ENCODE measurements at regions not wholly inside any gene's neighbourhood (a gene's known extent, or its start where the extent isn't known, plus 50 kb on each side); places are given as distances from the start of the nearest gene placed in this dataset.

GRCh38 chr4:137635108-137635507 is 102.8 kb upstream of the PCDH18 start:
- Histone ChIP-seq H3K27ac (ENCODE audit: low read length) (no peak overlapping the region), H3K27me3 (ENCODE audit: insufficient read depth, low read depth, low read length) (no peaks in the 10 kb centered on the region), H3K9me3 (ENCODE audit: low read length) (no peaks in the 10 kb centered on the region), H4K20me1 (ENCODE audit: insufficient read depth) (no peaks in the 10 kb centered on the region), H3F3A (ENCODE audit: insufficient read depth, low read length, poor library complexity, severe bottlenecking) (no peaks in the 10 kb centered on the region), H3K9me2 (ENCODE audit: insufficient read depth, low read length) (no peaks in the 10 kb centered on the region), H3K9ac (ENCODE audit: low read length) (no peak overlapping the region), H3K4me3 (ENCODE audit: low read length) (no peak overlapping the region), H3K79me2 (replicated peaks; ENCODE audit: insufficient read depth, low read length) (no peaks in the 10 kb centered on the region), H3K36me3 (ENCODE audit: insufficient read depth, low read length) (no peaks in the 10 kb centered on the region), H2AFZ (ENCODE audit: low read depth, low read length) (no peak overlapping the region), H3K4me2 (ENCODE audit: low read length) (no peak overlapping the region)
- TF ChIP-seq MXI1 (conservative IDR thresholded peaks at IDR 0.05; ENCODE audit: poor library complexity, severe bottlenecking) (no peak), EP300 (conservative IDR thresholded peaks at IDR 0.05; ENCODE audit: poor library complexity, severe bottlenecking) (no peak), EZH2 (IDR thresholded peaks at IDR 0.05; ENCODE audit: borderline replicate concordance, insufficient read depth, low read length, poor library complexity, severe bottlenecking) (no peak), SMC3 (conservative IDR thresholded peaks at IDR 0.05; ENCODE audit: poor library complexity) (no peak), TAF1 (IDR thresholded peaks at IDR 0.05; ENCODE audit: low read depth) (no peak), RAD21 (conservative IDR thresholded peaks at IDR 0.05) (no peak), CTCF (IDR thresholded peaks at IDR 0.05; ENCODE audit: poor library complexity, severe bottlenecking) (no peak), POLR2AphosphoS5 (IDR thresholded peaks at IDR 0.05) (no peak)
- TF ChIP-seq, protein P1, sequence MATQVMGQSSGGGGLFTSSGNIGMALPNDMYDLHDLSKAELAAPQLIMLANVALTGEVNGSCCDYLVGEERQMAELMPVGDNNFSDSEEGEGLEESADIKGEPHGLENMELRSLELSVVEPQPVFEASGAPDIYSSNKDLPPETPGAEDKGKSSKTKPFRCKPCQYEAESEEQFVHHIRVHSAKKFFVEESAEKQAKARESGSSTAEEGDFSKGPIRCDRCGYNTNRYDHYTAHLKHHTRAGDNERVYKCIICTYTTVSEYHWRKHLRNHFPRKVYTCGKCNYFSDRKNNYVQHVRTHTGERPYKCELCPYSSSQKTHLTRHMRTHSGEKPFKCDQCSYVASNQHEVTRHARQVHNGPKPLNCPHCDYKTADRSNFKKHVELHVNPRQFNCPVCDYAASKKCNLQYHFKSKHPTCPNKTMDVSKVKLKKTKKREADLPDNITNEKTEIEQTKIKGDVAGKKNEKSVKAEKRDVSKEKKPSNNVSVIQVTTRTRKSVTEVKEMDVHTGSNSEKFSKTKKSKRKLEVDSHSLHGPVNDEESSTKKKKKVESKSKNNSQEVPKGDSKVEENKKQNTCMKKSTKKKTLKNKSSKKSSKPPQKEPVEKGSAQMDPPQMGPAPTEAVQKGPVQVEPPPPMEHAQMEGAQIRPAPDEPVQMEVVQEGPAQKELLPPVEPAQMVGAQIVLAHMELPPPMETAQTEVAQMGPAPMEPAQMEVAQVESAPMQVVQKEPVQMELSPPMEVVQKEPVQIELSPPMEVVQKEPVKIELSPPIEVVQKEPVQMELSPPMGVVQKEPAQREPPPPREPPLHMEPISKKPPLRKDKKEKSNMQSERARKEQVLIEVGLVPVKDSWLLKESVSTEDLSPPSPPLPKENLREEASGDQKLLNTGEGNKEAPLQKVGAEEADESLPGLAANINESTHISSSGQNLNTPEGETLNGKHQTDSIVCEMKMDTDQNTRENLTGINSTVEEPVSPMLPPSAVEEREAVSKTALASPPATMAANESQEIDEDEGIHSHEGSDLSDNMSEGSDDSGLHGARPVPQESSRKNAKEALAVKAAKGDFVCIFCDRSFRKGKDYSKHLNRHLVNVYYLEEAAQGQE (IDR thresholded peaks at IDR 0.05; ENCODE audit: borderline replicate concordance), result no peak

DNA sequence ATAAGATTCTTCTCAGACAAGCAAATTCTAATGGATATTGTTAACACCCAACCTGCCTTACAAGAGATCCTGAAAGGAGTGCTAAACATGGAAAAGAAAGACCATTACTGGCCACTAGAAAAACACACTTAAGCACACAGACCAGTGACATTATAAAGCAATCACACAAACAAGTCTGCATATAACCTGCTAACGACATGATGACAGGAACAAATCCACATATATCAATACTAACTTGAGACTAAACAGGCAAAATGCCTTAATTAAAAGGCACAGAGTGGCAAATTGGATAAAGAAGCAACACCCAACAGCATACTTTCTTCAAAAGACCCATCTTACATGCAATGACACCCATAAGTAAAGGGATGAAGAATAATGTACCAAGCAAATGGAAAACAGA is 100.5 kb upstream of the PCDH18 start:
- no peaks in the 10 kb centered on the region for H3K27me3 ChIP-seq (ENCODE audit: insufficient read depth, low read depth, low read length)
- H3K4me2 ChIP-seq (ENCODE audit: low read length), result no peak overlapping the region
- TF ChIP-seq TAF1 (IDR thresholded peaks at IDR 0.05; ENCODE audit: low read depth), result no peak
- TF ChIP-seq EP300 (conservative IDR thresholded peaks at IDR 0.05; ENCODE audit: poor library complexity, severe bottlenecking), result no peak
- TF ChIP-seq MXI1 (conservative IDR thresholded peaks at IDR 0.05; ENCODE audit: poor library complexity, severe bottlenecking), result no peak
- TF ChIP-seq, protein P1 (IDR thresholded peaks at IDR 0.05; ENCODE audit: borderline replicate concordance), result no peak
- TF ChIP-seq RAD21 (conservative IDR thresholded peaks at IDR 0.05), result no peak
- TF ChIP-seq CTCF (IDR thresholded peaks at IDR 0.05; ENCODE audit: poor library complexity, severe bottlenecking), result no peak
- no peak for TF ChIP-seq EZH2 (IDR thresholded peaks at IDR 0.05; ENCODE audit: borderline replicate concordance, insufficient read depth, low read length, poor library complexity, severe bottlenecking)
- TF ChIP-seq SMC3 (conservative IDR thresholded peaks at IDR 0.05; ENCODE audit: poor library complexity), result no peak
- TF ChIP-seq POLR2AphosphoS5 (IDR thresholded peaks at IDR 0.05), result no peak
- H2AFZ ChIP-seq (ENCODE audit: low read depth, low read length), result no peak overlapping the region
- no peaks in the 10 kb centered on the region for H3K36me3 ChIP-seq (ENCODE audit: insufficient read depth, low read length)
- H3F3A ChIP-seq (ENCODE audit: insufficient read depth, low read length, poor library complexity, severe bottlenecking), result no peaks in the 10 kb centered on the region
- no peak overlapping the region for H3K27ac ChIP-seq (ENCODE audit: low read length)
- no peaks in the 10 kb centered on the region for H3K9me3 ChIP-seq (ENCODE audit: low read length)
- no peaks in the 10 kb centered on the region for H4K20me1 ChIP-seq (ENCODE audit: insufficient read depth)
- H3K9ac ChIP-seq (ENCODE audit: low read length), result no peak overlapping the region
- no peaks in the 10 kb centered on the region for H3K79me2 ChIP-seq (replicated peaks; ENCODE audit: insufficient read depth, low read length)
- no peak overlapping the region for H3K4me3 ChIP-seq (ENCODE audit: low read length)
- H3K9me2 ChIP-seq (ENCODE audit: insufficient read depth, low read length), result no peaks in the 10 kb centered on the region
